Endodermal cell (in vitro differentiated cells): ENCODE measurements at regions not wholly inside any gene's neighbourhood (a gene's known extent, or its start where the extent isn't known, plus 50 kb on each side); places are given as distances from the start of the nearest gene placed in this dataset.
"Not testable (repeated sequence)": the region's sequence is repeated elsewhere in the genome, so short reads cannot be mapped to it uniquely, and the experiment has no call there.

Source experiments
- DNase-seq: peaks from one replicate; pipeline ENCODE4 v3.0.0-alpha.2; 2017
- H3K27ac ChIP-seq: 2 replicates; pipeline ENCODE4 v1.5.1; 2013; ENCODE audit warnings: mild to moderate bottlenecking, low read depth, low read length, moderate library complexity
- H3K27me3 ChIP-seq: 2 replicates; pipeline ENCODE4 v1.6.1; 2013; ENCODE audit warnings: mild to moderate bottlenecking, low read length, moderate library complexity; ENCODE audit not compliant: insufficient read depth, control insufficient read depth, poor library complexity, severe bottlenecking
- H3K36me3 ChIP-seq: 2 replicates; pipeline ENCODE4 v1.7.0; 2013; ENCODE audit warnings: mild to moderate bottlenecking, low read length, moderate library complexity; ENCODE audit not compliant: control insufficient read depth, insufficient read depth
- H3K4me1 ChIP-seq: one replicate; pipeline ENCODE4 v1.7.0; 2013; ENCODE audit warnings: low read length; ENCODE audit not compliant: control insufficient read depth, insufficient read depth
- H3K4me3 ChIP-seq: 2 replicates; pipeline ENCODE4 v1.5.1; 2013; ENCODE audit warnings: mild to moderate bottlenecking, low read length, moderate library complexity
- H3K9ac ChIP-seq: 2 replicates; pipeline ENCODE4 v1.6.1; 2013; ENCODE audit warnings: mild to moderate bottlenecking, low read length, moderate library complexity; ENCODE audit not compliant: poor library complexity, severe bottlenecking; ENCODE audit errors: extremely low read depth
- H3K9me3 ChIP-seq: 2 replicates; pipeline ENCODE4 v1.6.1; 2013; ENCODE audit warnings: mild to moderate bottlenecking, low read length, moderate library complexity; ENCODE audit not compliant: control insufficient read depth
- H3K27ac Mint-ChIP-seq: 2 replicates; pipeline ENCODE4 v1.8.0; 2020; ENCODE audit warnings: mixed read lengths
- H3K27me3 Mint-ChIP-seq: 2 replicates; pipeline ENCODE4 v1.8.0; 2021; ENCODE audit warnings: mild to moderate bottlenecking, mixed read lengths; ENCODE audit not compliant: insufficient read depth
- H3K36me3 Mint-ChIP-seq: 2 replicates; pipeline ENCODE4 v1.8.0; 2020; ENCODE audit warnings: low read depth, mixed read lengths
- H3K4me1 Mint-ChIP-seq: 2 replicates; pipeline ENCODE4 v1.8.0; 2020; ENCODE audit warnings: mixed read lengths
- H3K4me3 Mint-ChIP-seq: 2 replicates; pipeline ENCODE4 v1.8.0; 2020; ENCODE audit warnings: mild to moderate bottlenecking, moderate library complexity, mixed read lengths
- H3K9me3 Mint-ChIP-seq: 2 replicates; pipeline ENCODE4 v1.8.0; 2020; ENCODE audit warnings: mild to moderate bottlenecking, mixed read lengths
- whole genome bisulfite sequencing, 2 experiments: methylation state at CpG; one replicate each; pipeline versions ENCODE4 v1.1.5 to v1.1.7; 2013; ENCODE audit warnings: missing lambda C conversion rate in 2 of 2, mixed read lengths in 1 of 2; ENCODE audit not compliant: insufficient coverage in 1 of 2, insufficient read length in 1 of 2; 5-methylcytosine and 5-hydroxymethylcytosine counted together
- TF ChIP-seq, protein P1 (sequence below): fragments of 200-600 bp; sonication (generic); conservative IDR thresholded peaks from 2 replicates; pipeline ENCODE4 v1.5.0; 2021; ENCODE audit warnings: antibody characterized with exemption, mild to moderate bottlenecking

- no peaks in the 10 kb centered on the region for H3K9me3 ChIP-seq
- H3K4me1 ChIP-seq, result no peaks in the 10 kb centered on the region
- no peak overlapping the region for H3K27ac ChIP-seq
- H3K4me1 Mint-ChIP-seq, result peaks cover 8% of the 10 kb centered on the region
- TF ChIP-seq, protein P1, sequence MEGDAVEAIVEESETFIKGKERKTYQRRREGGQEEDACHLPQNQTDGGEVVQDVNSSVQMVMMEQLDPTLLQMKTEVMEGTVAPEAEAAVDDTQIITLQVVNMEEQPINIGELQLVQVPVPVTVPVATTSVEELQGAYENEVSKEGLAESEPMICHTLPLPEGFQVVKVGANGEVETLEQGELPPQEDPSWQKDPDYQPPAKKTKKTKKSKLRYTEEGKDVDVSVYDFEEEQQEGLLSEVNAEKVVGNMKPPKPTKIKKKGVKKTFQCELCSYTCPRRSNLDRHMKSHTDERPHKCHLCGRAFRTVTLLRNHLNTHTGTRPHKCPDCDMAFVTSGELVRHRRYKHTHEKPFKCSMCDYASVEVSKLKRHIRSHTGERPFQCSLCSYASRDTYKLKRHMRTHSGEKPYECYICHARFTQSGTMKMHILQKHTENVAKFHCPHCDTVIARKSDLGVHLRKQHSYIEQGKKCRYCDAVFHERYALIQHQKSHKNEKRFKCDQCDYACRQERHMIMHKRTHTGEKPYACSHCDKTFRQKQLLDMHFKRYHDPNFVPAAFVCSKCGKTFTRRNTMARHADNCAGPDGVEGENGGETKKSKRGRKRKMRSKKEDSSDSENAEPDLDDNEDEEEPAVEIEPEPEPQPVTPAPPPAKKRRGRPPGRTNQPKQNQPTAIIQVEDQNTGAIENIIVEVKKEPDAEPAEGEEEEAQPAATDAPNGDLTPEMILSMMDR, result no peak
- H3K27me3 ChIP-seq, result no peaks in the 10 kb centered on the region
- H3K36me3 ChIP-seq, result no peaks in the 10 kb centered on the region
- H3K4me3 Mint-ChIP-seq, result no peak overlapping the region
- no peak overlapping the region for H3K9ac ChIP-seq
- DNase-seq, result no peak
- WGBS, 2 experiments, result 89 to 93% methylated on average over 8 to 10 of the region's 10 CpGs
- no peak overlapping the region for H3K27ac Mint-ChIP-seq
- no peaks in the 10 kb centered on the region for H3K9me3 Mint-ChIP-seq
- peaks cover 5% of the 10 kb centered on the region for H3K27me3 Mint-ChIP-seq
- H3K4me3 ChIP-seq, result no peak overlapping the region
- H3K36me3 Mint-ChIP-seq, result no peaks in the 10 kb centered on the region
These were observed 86.8 kb downstream of the NPIPB11 start for GRCh38 chr16:29319726-29320125.

DNA sequence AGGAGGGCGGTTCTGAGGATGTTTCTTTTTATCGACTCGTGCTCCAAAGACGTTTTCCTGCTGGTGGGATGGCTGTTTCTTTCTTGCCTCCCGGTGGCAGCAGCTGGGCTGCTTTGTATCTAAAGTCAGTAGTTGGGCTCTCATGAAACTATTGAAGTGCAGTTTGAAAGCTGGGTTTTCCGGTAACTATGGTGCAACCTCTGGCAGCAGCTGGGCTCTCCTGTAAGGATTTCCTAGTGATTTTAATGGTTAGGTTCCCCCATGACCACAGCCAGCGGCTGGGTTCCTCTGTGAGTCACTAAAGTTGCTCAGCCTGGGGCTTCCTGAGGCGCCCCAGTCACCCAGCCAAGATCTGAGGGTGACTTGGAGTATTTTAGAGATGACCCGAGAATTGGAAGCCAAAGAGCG, 87.9 kb downstream of the NPIPB11 start:
- not testable (repeated sequence) for H3K4me3 ChIP-seq, H3K9me3 Mint-ChIP-seq, H3K9me3 ChIP-seq, H3K27me3 ChIP-seq, H3K27ac Mint-ChIP-seq, H3K4me1 Mint-ChIP-seq, H3K4me1 ChIP-seq, H3K36me3 ChIP-seq, H3K36me3 Mint-ChIP-seq, H3K4me3 Mint-ChIP-seq, H3K9ac ChIP-seq, DNase-seq, H3K27me3 Mint-ChIP-seq
- H3K27ac ChIP-seq, result peak overlapping the region; percentile 24
- WGBS, 2 experiments, result 49 to 76% methylated on average over 5 to 10 of the region's 10 CpGs

DNA sequence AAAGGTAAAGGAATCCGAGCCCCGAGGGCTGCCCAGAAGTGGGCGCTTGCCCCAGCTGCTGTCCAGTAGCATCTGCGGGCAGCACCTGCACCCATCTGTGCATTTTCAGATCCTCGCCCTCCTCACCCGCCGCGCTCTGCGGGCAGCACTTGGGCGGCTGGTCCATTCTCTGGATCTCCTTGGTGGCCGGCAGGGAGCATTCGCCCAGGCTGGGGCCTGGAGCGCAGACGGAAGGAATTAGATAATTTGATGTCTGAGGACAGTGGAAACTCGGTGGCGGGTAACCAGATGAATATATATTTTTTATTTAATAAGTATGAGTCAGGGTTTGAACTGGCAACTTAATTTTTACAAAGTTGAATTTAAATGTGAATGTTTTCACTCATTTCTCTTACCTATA, 88.5 kb downstream of the NPIPB11 start:
- TF ChIP-seq, protein P1, result peak; percentile 64
- no peaks in the 10 kb centered on the region for H3K9me3 ChIP-seq
- H3K27me3 ChIP-seq, result no peaks in the 10 kb centered on the region
- H3K9ac ChIP-seq, result no peak overlapping the region
- DNase-seq, result no peak
- H3K36me3 Mint-ChIP-seq, result no peaks in the 10 kb centered on the region
- peaks cover 8% of the 10 kb centered on the region for H3K4me1 Mint-ChIP-seq
- H3K27me3 Mint-ChIP-seq, result peaks cover 2% of the 10 kb centered on the region
- H3K27ac Mint-ChIP-seq, result no peak overlapping the region
- no peaks in the 10 kb centered on the region for H3K9me3 Mint-ChIP-seq
- WGBS, 2 experiments, result 81 to 93% methylated on average over 5 to 16 of the region's 16 CpGs
- H3K4me3 Mint-ChIP-seq, result no peak overlapping the region
- H3K27ac ChIP-seq, result no peak overlapping the region
- no peaks in the 10 kb centered on the region for H3K4me1 ChIP-seq
- H3K4me3 ChIP-seq, result no peak overlapping the region
- H3K36me3 ChIP-seq, result no peaks in the 10 kb centered on the region

DNA sequence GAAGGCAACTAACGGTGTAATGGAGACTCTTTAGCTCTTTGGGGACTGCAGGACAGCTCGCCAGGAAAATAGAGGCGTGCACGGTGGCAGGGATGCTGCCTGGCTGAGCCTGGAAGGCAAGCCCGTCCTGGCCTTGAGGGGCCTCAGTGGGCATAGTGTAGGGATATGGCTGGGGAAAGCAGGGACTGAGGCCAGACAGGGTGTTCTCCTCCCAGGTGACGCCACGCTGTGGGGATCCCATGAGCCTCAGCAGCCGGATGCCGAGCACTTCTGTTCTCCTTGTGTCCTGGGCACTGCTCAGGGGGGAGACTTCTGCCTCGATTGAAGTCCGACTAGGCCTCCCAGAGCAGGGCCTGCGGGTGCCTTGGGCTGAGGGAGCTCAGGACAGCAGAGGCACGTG, 89.2 kb downstream of the NPIPB11 start:
- TF ChIP-seq, protein P1, result no peak
- H3K9me3 Mint-ChIP-seq, result no peaks in the 10 kb centered on the region
- peaks cover 8% of the 10 kb centered on the region for H3K4me1 Mint-ChIP-seq
- Histone ChIP-seq H3K9me3 (no peaks in the 10 kb centered on the region), H3K4me1 (no peaks in the 10 kb centered on the region), H3K4me3 (no peak overlapping the region), H3K9ac (no peak overlapping the region), H3K27me3 (no peaks in the 10 kb centered on the region), H3K36me3 (no peaks in the 10 kb centered on the region), H3K27ac (no peak overlapping the region)
- DNase-seq, result no peak
- no peak overlapping the region for H3K4me3 Mint-ChIP-seq
- no peaks in the 10 kb centered on the region for H3K36me3 Mint-ChIP-seq
- no peak overlapping the region for H3K27ac Mint-ChIP-seq
- H3K27me3 Mint-ChIP-seq, result peaks cover 2% of the 10 kb centered on the region
- 95 to 99% methylated on average over 13 of the region's 13 CpGs for WGBS, 2 experiments
